SK-N-SH treated with all-trans-retinoic acid at 6 μM for 48 hours (cell line): ENCODE measurements at regions not wholly inside any gene's neighbourhood (a gene's known extent, or its start where the extent isn't known, plus 50 kb on each side); places are given as distances from the start of the nearest gene placed in this dataset.

Source experiments
- BACH2 ChIP-seq: fragments of 250-450 bp; sonication (Bioruptor Pico); IDR thresholded peaks from 2 replicates; pipeline ENCODE4 v1.9.0; 2021; ENCODE audit warnings: mild to moderate bottlenecking, borderline replicate concordance
- CREB5 ChIP-seq: fragments of 250-450 bp; sonication (Bioruptor Pico); IDR thresholded peaks from 2 replicates; pipeline ENCODE4 v1.5.1; 2020; ENCODE audit warnings: low read depth, mild to moderate bottlenecking, moderate library complexity
- CSDC2 ChIP-seq: fragments of 250-450 bp; sonication (Bioruptor Pico); IDR thresholded peaks from 2 replicates; pipeline ENCODE4 v1.5.0; 2020; ENCODE audit warnings: mild to moderate bottlenecking, moderate library complexity
- ISL1 ChIP-seq: fragments of 250-450 bp; sonication (Bioruptor Pico); IDR thresholded peaks from 2 replicates; pipeline ENCODE4 v2.1.2; 2022; ENCODE audit warnings: mild to moderate bottlenecking, moderate library complexity
- RARB ChIP-seq: fragments of 250-450 bp; sonication (Bioruptor Pico); IDR thresholded peaks from 2 replicates; pipeline ENCODE4 v1.8.0; 2021; ENCODE audit warnings: mild to moderate bottlenecking, moderate library complexity
- TCF4 ChIP-seq: fragments of 250-450 bp; sonication (Bioruptor Pico); IDR thresholded peaks from 2 replicates; pipeline ENCODE4 v1.8.0; 2021; ENCODE audit warnings: mild to moderate bottlenecking, moderate library complexity, borderline replicate concordance
- TSHZ2 ChIP-seq: fragments of 250-450 bp; sonication (Bioruptor Pico); IDR thresholded peaks from 2 replicates; pipeline ENCODE4 v1.5.0; 2020; ENCODE audit warnings: mild to moderate bottlenecking, moderate library complexity
- ZC3H10 ChIP-seq: fragments of 250-450 bp; sonication (Bioruptor Pico); IDR thresholded peaks from 2 replicates; pipeline ENCODE4 v1.5.1; 2021; ENCODE audit warnings: mild to moderate bottlenecking, moderate library complexity
- ZFP30 ChIP-seq: fragments of 450-650 bp; formaldehyde crosslinking; IDR thresholded peaks from 2 replicates; pipeline ENCODE4 v1.5.0; 2022; ENCODE audit warnings: mild to moderate bottlenecking, moderate library complexity
- ZNF565 ChIP-seq: fragments of 450-650 bp; formaldehyde crosslinking; conservative IDR thresholded peaks from 2 replicates; pipeline ENCODE4 v1.5.0; 2020; ENCODE audit warnings: low read depth, mild to moderate bottlenecking, moderate library complexity
- ZNF70 ChIP-seq: fragments of 450-650 bp; formaldehyde crosslinking; IDR thresholded peaks from 2 replicates; pipeline ENCODE4 v1.5.0; 2020; ENCODE audit warnings: mild to moderate bottlenecking, moderate library complexity

GRCh38 chr12:30180602-30181001, 396.9 kb upstream of the TMTC1 start:
- TF ChIP-seq TSHZ2 (CRISPR knock-in tag) = no peak
- no peak for TF ChIP-seq ZNF565 (CRISPR knock-in tag)
- TF ChIP-seq ZNF70 (CRISPR knock-in tag) = no peak
- TF ChIP-seq BACH2 (CRISPR knock-in tag) = no peak
- no peak for TF ChIP-seq RARB (CRISPR knock-in tag)
- TF ChIP-seq ZFP30 (CRISPR knock-in tag) = no peak
- no peak for TF ChIP-seq ZC3H10 (CRISPR knock-in tag)
- TF ChIP-seq CSDC2 (CRISPR knock-in tag) = no peak
- TF ChIP-seq ISL1 (CRISPR knock-in tag) = no peak
- no peak for TF ChIP-seq TCF4
- no peak for TF ChIP-seq CREB5 (CRISPR knock-in tag)
